Keratinocyte (primary cell): ENCODE measurements at regions not wholly inside any gene's neighbourhood (a gene's known extent, or its start where the extent isn't known, plus 50 kb on each side); places are given as distances from the start of the nearest gene placed in this dataset.

Experiments used
- CTCF ChIP-seq, 3 experiments: IDR thresholded peaks in 1 of 3; conservative IDR thresholded peaks in 1 of 3; optimal IDR thresholded peaks in 1 of 3; 2 replicates in 2 of 3; 3 replicates in 1 of 3; pipeline versions ENCODE3 to v1.5.1; 2011; ENCODE audit warnings: low read length in 3 of 3, mild to moderate bottlenecking in 3 of 3, moderate library complexity in 2 of 3, control low read depth in 1 of 3, inconsistent platforms in 1 of 3; ENCODE audit not compliant: insufficient read depth in 2 of 3; ENCODE audit errors: extremely low read depth in 1 of 3
- EZH2 ChIP-seq: IDR thresholded peaks from one replicate; pipeline ENCODE4 v1.6.1; 2012; ENCODE audit warnings: inconsistent platforms, mild to moderate bottlenecking, low read length, moderate library complexity

GRCh38 chr2:67076239-67076624 is 320.9 kb upstream of the ETAA1 start:
- TF ChIP-seq CTCF (optimal IDR thresholded peaks at IDR 0.05 in 1 of 3, IDR thresholded peaks at IDR 0.05 in 1 of 3, conservative IDR thresholded peaks at IDR 0.05 in 1 of 3; ENCODE audit: extremely low read depth in 1 of 3, insufficient read depth in 2 of 3, low read length in 3 of 3) (no peak), EZH2 (no peak)
